DOHH2 (cell line): ENCODE measurements at regions not wholly inside any gene's neighbourhood (a gene's known extent, or its start where the extent isn't known, plus 50 kb on each side); places are given as distances from the start of the nearest gene placed in this dataset.

ENCODE experiments used
- EZH2phosphoT487 ChIP-seq: fragments of 200-600 bp; sonication (generic); IDR thresholded peaks from 2 replicates; pipeline ENCODE4 v1.6.1; 2017; ENCODE audit warnings: borderline replicate concordance, mild to moderate bottlenecking, antibody characterized with exemption, low read length, moderate library complexity, mixed read lengths
- TF ChIP-seq, protein P1 (sequence below): fragments of 200-600 bp; sonication (generic); IDR thresholded peaks from one replicate; pipeline ENCODE4 v1.5.1; 2014; ENCODE audit warnings: antibody characterized with exemption, mild to moderate bottlenecking, low read depth, low read length; ENCODE audit not compliant: poor library complexity, severe bottlenecking

DNA sequence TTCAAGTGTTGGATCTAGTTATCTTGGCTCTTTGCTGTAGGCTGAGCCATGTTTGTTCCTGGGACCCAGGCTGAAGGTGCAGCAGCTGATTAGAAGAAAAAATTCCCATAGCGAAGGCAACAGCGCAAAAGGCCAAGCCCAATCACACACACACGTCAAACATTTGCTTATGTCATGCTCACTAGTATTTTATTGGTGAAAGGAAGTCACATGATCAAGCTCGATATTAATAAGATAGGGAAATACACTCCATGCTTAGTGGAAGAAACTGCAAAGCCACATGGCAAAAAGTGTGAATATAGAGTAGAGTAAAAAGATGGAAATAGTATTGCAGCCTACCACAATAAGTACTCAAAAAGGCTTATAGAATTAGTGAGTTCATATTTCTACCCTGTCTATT is 373.5 kb upstream of the FAR2 start:
- TF ChIP-seq, protein P1, sequence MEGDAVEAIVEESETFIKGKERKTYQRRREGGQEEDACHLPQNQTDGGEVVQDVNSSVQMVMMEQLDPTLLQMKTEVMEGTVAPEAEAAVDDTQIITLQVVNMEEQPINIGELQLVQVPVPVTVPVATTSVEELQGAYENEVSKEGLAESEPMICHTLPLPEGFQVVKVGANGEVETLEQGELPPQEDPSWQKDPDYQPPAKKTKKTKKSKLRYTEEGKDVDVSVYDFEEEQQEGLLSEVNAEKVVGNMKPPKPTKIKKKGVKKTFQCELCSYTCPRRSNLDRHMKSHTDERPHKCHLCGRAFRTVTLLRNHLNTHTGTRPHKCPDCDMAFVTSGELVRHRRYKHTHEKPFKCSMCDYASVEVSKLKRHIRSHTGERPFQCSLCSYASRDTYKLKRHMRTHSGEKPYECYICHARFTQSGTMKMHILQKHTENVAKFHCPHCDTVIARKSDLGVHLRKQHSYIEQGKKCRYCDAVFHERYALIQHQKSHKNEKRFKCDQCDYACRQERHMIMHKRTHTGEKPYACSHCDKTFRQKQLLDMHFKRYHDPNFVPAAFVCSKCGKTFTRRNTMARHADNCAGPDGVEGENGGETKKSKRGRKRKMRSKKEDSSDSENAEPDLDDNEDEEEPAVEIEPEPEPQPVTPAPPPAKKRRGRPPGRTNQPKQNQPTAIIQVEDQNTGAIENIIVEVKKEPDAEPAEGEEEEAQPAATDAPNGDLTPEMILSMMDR = no peak
- no peak for TF ChIP-seq EZH2phosphoT487
